ENCODE measurements at regions not wholly inside any gene's neighbourhood (a gene's known extent, or its start where the extent isn't known, plus 50 kb on each side); places are given as distances from the start of the nearest gene placed in this dataset.

DNA sequence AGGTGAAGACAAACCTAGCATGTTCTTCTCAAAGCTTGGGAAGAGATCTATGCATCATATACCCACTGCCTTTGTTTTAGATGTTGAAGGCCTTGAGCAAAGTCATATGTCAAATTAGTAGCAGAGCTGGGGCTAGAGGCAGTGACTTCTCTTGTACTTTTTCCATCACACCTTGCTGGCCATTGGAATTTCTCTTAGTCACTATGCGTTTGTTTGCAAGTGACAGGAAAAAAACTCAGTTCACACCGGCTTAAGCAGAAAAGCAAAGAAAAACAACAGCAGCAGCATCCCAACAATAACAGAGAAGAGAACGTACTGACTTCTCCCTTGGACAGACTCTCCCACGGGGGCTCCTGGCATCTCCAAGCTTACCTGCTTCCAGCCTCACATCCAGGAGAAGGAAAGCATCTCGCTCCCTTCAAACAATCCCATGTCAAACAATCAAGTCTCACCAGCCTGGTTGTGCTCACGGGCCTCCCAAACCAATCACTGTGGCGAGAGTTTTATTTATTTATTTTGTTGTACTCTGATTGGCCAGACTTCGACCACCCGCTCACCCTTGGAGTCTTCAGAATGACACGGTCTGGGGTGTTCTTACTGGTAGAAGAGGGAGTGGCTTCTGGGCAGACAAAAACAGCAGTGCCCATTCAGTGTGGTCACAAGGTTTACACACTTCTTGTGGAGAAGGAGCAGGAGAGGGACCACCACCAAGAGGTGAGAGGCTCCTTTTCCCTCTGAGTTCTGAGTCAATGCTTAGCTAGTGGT lies 83.8 kb upstream of the STC2 start:
- Histone ChIP-seq H3K36me3 (ENCODE audit: control insufficient read depth in 2 of 4, insufficient read depth in 4 of 4, low read length in 3 of 4) (no peaks in the 10 kb centered on the region), H3K79me2 (ENCODE audit: control insufficient read depth in 1 of 2, insufficient read depth in 2 of 2, low read length in 2 of 2) (no peaks in the 10 kb centered on the region), H4K91ac (replicated peaks; ENCODE audit: insufficient read length, low read length) (no peak overlapping the region), H3K23me2 (ENCODE audit: low read depth, low read length) (no peaks in the 10 kb centered on the region; the same call in 1 of the 2 replicates), H3K27ac (ENCODE audit: low read depth, low read length) (no peak overlapping the region), H3K4ac (replicated peaks; ENCODE audit: insufficient read length, low read depth, low read length) (no peak overlapping the region), H3K9ac (replicated peaks in 1 of 4; ENCODE audit: extremely low read depth in 1 of 4, low read depth in 3 of 4, low read length in 3 of 4) (no peak overlapping the region), H2BK120ac (replicated peaks; ENCODE audit: low read depth, low read length) (no peak overlapping the region), H2BK15ac (ENCODE audit: low read length) (no peak overlapping the region), H3K23ac (ENCODE audit: insufficient read length) (no peak overlapping the region), H3K4me1 (replicated peaks in 1 of 4; ENCODE audit: control insufficient read depth in 3 of 4, insufficient read depth in 4 of 4, low read length in 3 of 4) (no peaks in the 10 kb centered on the region; a peak in 1 of 7 replicates), H2AK5ac (ENCODE audit: low read depth, low read length) (no peak overlapping the region), H3K18ac (ENCODE audit: extremely low read depth, low read length) (no peak overlapping the region), H3K27me3 (replicated peaks in 1 of 4; ENCODE audit: control insufficient read depth in 3 of 4, extremely low read depth in 1 of 4, insufficient read depth in 3 of 4, low read length in 3 of 4) (no peaks in the 10 kb centered on the region), H2BK12ac (ENCODE audit: low read depth, low read length) (no peak overlapping the region), H4K5ac (ENCODE audit: insufficient read length, low read depth, low read length) (no peak overlapping the region), H2AFZ (ENCODE audit: low read length) (no peak overlapping the region), H3K14ac (ENCODE audit: insufficient read length) (no peak overlapping the region), H4K8ac (ENCODE audit: extremely low read depth, insufficient read depth, low read length) (no peak overlapping the region), H4K20me1 (replicated peaks in 1 of 2; ENCODE audit: control insufficient read depth in 1 of 2, insufficient read depth in 2 of 2, low read length in 2 of 2) (no peaks in the 10 kb centered on the region), H3K4me2 (ENCODE audit: insufficient read depth in 1 of 2, low read depth in 2 of 2, low read length in 2 of 2) (no peak overlapping the region), H2BK20ac (ENCODE audit: low read length) (no peak overlapping the region), H3K79me1 (ENCODE audit: low read depth, low read length) (no peaks in the 10 kb centered on the region), H2BK5ac (ENCODE audit: low read depth, low read length) (no peak overlapping the region), H3K56ac (replicated peaks; ENCODE audit: insufficient read length, low read depth, low read length) (no peak overlapping the region), H3K4me3 (ENCODE audit: extremely low read depth in 1 of 4, insufficient read depth in 2 of 4, low read depth in 3 of 4, low read length in 4 of 4) (no peak overlapping the region), H3K9me3 (ENCODE audit: insufficient read depth in 2 of 2, low read depth in 1 of 2, low read length in 1 of 2) (peaks cover under 1 to 4% of the 10 kb centered on the region in 2 experiments; a peak in 1 of 4 replicates)
- ChIA-PET POLR2A (ENCODE audit: partially characterized antibody) (interaction anchor here (0.7 kb wide), 1 partner anchor 106 kb away, joined by 3 read pairs; no protein-coding TSS in a partner anchor), CTCF (ENCODE audit: partially characterized antibody) (interaction anchor here (0.8 to 2.6 kb wide), 5 partner anchors 11 to 161 kb away, joined by 3 to 9 read pairs (median 4); no protein-coding TSS in a partner anchor)
- DNase-seq (ENCODE audit: low read depth in 1 of 2, low spot score in 2 of 2) (no peak), FAIRE-seq (no peak)
- WGBS, 2 experiments (ENCODE audit: extremely low coverage in 1 of 2, insufficient coverage in 1 of 2, insufficient read length in 1 of 2, insufficient replicate concordance in 2 of 2, low coverage in 1 of 2, low lambda C conversion rate in 2 of 2, missing lambda C conversion rate in 1 of 2), result 75% methylated on average over 10 of the region's 10 CpGs; no CpG with 5 or more reads in 1 of the 2 experiments
- no peak for TF ChIP-seq BCL11A (IDR thresholded peaks at IDR 0.05; ENCODE audit: low read depth in 2 of 2, low read length in 2 of 2)
- no peak for TF ChIP-seq ASH2L (IDR thresholded peaks at IDR 0.05; ENCODE audit: low read length)
- TF ChIP-seq RFX5 (IDR thresholded peaks at IDR 0.05; ENCODE audit: borderline replicate concordance, low read depth, low read length), result no peak
- no peak for TF ChIP-seq SAP30 (IDR thresholded peaks at IDR 0.05; ENCODE audit: insufficient read depth, insufficient replicate concordance, low read length)
- TF ChIP-seq GABPA (IDR thresholded peaks at IDR 0.05; ENCODE audit: borderline replicate concordance, insufficient read depth, low read length), result no peak
- no peak for TF ChIP-seq SP1 (IDR thresholded peaks at IDR 0.05; ENCODE audit: low read depth, low read length)
- no peak for TF ChIP-seq TEAD4 (IDR thresholded peaks at IDR 0.05; ENCODE audit: low read depth, low read length)
- TF ChIP-seq SP4 (IDR thresholded peaks at IDR 0.05; ENCODE audit: low read length), result no peak
- TF ChIP-seq CREB1 (IDR thresholded peaks at IDR 0.05), result no peak
- no peak for TF ChIP-seq SIRT6 (IDR thresholded peaks at IDR 0.05; ENCODE audit: low read length)

Measured in H1 (cell line).